ENCODE measurements at regions not wholly inside any gene's neighbourhood (a gene's known extent, or its start where the extent isn't known, plus 50 kb on each side); places are given as distances from the start of the nearest gene placed in this dataset.
"Not testable (repeated sequence)": the region's sequence is repeated elsewhere in the genome, so short reads cannot be mapped to it uniquely, and the experiment has no call there.

DNA sequence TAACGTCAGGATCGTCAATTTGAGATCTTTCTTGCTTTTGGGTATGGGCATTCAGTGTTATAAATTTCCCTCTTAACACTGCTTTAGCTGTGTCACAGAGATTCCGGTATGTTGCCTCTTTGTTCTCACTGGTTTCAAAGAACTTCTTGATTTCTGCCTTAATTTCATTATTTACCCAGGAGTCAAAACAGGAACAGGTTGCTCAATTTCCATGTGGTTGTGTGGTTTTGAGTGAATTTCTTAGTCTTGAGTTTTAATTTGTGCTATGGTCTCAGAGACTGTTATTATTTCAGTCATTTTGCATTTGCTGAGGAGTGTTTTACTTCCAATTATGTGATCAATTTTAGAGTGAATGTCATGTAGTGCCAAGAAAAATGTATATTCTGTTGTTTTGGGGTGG, 153.1 kb downstream of the PCDH17 start:
- no peak for DNase-seq

DNA sequence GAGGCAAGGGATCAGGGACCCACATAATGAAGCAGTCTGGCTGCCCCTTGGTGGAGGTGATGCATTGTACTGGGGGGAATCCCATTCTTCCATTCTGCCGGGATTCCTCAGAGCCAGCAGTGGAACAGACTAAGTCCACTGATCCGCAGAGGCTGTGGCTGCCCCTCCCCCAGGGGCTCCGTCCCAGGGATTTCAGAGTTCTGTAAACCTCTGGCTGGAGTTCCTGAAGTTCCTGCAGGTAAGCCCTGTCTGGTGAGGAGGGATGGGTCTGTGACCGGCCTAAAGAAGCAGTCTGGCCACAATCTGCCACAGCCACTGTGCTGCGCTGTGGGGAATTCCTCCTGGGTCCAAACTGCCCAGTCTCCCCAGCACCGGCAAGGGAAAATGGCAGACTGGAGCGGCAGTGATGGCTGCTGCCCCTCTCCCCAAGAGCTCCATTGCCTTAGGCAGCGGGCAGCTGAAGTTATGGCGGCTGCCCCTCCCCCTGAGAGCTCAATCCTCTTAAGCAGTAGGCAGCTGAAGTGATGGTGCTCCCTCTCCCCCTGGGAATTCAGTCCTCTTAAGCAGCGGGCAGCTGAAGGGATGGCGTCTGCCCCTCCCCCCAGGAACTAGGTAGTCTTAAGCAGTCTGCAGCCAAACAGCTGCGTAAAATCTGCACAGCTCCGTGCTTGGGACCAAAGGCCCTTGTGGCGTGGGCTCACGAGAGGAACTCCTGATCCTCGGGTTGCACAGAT, 155.7 kb downstream of the PCDH17 start:
- no peak for DNase-seq

DNA sequence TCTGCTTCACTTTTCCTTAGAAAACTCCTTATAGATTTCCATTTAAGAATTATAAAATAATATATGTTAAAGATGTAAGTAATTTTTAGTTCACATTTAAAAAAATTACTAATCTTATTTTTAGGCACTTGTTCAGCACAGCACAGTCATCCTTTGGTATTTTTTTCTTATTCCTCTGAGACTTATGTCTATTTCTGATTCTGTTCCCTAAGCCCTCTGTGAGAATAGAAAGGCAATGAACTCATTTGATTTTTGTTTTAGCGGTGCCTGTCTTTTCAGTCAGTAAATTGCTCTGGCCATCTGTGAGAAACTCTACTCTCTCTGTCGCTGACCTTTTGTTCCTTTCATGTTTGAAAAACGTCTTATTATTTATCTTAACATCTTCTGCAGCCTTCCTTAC, 168.1 kb downstream of the PCDH17 start:
- no peak for DNase-seq

DNA sequence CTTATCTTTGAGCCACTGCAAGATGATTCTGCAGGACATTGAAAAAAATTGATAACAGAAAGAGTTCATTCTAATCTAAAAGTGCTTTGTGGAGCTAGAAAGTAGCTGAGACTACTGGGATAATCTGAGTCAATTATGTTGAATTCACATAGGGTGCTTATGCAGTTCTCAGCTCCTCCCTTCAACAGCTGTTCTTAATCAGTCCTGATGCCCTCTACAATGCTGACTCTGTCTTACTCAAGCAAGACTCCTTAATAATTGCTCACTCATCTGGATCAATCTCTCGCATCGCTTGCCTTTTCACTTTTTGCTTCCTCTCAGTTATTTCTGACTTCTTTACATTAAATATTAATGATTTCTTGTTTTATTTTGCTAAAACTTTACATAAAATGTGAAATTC, 182.1 kb downstream of the PCDH17 start:
- no peak for DNase-seq

DNA sequence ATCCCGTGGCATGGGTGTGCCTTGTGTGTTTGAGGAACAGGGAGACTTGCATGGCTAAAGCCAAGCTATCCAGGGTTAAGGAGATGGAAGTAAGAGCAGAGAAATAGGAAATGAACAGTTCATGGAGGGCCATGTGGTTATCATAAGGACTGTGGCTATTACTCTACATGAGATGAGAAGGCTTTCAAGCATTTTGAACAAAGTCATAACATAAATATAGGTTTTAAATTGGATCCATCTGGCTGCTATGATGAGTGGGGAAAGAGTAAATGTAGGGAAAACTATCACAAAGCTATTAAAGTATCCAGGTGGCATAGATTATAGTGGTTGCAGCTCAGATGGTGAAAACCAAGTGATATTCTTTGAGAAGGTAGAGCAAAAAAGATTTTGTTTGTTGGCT, 184.1 kb downstream of the PCDH17 start:
- no peak for DNase-seq

DNA sequence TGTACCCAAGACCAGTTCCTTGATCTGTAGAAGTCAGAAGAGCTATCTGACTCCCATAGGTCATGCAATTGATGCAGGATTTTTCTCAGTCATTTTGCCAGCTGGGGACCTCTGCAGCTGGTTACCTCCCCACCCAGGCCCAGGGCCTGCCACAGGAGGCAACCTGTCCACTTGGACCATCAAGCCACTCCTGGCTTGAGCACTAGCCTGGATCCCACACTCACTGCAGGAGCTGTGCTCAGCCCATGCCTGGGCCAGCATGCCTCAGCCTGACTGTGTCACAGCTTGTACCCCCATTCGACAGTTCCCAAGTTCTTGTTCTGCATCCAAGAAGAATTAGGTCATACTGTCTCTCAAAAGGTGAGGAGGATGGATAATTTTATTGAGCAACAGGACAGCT, 189.4 kb downstream of the PCDH17 start:
- DNase-seq = no peak

DNA sequence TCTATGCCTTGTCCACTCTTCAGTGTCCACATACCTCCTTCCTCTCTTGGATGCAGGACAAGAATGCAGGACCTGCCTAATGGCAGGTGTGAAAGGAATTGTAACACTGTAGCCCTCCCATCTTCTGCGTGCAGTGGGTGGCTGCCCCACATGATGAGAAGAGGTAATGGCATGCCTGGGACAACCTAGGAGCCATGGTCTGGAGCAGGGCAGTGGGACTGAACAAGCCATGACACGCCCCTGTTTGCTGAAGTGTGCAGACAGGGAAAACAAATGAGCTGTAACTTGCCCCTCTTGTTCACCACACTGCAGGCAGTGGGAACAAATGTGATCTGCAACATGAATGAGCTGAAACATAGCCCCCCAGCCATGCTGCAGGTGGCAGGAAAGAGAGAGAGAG, 192.2 kb downstream of the PCDH17 start:
- no peak for DNase-seq

DNA sequence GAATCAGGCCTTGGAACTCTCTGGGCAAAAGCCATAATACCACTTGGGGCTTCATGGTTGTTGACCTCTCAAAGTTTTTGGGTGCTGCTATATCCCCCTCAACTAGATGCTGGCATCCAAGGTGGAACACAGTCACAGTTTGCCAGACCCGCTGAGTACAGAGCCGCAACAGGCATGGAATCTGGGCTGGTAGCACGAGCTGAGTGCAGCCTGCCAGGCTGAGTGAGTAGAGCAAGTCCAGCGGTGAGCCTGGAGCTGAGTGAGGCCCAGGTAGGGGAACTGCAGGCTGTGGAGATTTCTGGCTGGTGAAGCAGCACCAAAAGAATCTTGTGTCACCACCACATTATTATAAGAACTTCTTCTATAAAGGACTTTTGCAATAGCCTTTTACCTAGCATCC, 192.6 kb downstream of the PCDH17 start:
- DNase-seq = no peak

DNA sequence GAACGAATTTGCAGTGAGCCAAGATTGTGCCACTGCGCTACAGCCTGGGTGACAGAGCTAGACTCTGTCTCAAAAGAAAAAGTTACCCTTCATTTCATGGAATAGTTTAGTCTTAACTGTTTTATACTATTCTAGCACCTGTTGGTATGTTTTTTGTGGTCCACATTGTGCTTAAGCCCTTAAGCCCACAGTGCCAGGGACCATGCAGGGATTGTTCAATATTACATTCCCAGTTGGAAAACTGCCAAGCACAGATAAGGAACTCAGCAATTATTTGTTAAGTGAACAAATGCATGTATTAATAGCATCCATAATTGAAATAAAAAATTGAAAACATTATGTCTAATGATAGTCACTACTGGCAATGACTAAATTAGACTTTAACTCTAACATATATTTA, 193.5 kb downstream of the PCDH17 start:
- no peak for DNase-seq

DNA sequence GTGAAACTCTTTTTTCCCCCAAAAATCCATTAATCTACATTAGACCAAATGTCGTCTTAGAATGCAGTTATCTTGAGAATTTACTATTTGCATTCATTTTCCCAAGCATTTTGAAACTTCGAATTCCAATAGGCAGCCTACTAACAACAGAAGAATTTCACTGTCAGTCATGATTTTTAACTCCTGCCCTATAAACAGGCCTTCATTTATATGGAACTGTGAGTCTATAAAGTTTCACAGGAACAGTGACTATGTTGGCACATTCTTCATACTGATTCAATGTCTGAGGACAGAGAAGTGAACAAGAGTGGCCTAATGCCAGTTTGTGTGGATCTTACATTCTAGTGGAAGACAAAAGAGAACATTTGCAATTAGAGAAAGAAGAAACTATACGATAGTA, 198.0 kb downstream of the PCDH17 start:
- DNase-seq = no peak

DNA sequence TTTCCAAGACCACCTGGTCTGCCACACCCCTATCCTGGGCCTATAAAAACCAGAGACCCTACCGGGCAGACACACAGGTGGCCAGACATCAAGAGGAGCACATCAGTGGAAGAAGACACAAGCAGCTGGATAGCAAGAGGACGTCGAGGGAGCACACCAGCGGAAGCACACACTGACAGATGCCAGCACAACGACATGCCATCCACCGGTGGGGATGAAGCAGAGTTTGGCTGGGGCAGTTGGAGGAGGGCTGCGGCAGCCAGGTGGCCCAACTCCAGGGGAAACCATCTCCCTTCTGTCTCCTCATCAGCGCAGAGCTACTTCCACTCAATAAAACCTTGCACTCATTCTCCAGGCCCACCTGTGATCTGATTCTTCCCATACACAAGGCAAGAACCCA, 200.6 kb downstream of the PCDH17 start:
- no peak for DNase-seq

DNA sequence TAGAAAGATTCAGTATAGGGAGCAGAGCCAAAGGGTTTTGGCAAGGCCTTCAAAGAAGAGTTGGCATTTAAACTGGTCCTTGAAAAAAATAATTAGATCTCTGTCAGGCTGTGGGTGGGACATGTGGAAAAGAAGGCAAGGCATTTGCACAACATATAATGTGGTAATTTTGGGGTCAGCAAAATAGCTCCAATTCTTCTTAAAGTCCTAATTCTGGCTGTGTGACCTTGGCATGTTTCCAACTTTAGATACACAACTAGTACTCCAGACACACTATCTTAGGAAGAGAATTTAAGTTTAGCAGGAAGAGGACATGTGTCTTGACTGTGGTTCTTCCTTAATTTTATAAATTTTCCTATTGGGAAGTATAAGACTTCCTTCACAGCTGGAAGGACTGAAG, 206.3 kb downstream of the PCDH17 start:
- no peak for DNase-seq

DNA sequence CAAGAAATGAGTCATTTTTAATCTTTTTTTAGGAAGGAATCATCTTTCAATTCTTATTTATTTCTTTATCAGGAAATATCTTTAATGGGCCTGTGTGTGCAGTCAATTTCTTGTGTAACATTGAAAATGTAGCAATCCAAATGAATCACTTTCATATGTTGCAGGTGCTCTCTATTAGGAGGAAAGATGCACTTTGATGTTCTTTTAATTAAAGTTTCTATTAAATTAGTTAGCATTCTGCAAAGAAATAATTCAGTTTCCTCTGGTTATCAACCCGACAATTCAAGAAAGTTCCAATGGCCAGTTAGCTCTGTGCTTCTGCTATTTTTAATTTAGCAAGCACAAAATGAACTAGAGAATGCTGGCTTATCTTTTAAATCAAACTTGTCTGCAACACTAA, 212.0 kb downstream of the PCDH17 start:
- DNase-seq = no peak

DNA sequence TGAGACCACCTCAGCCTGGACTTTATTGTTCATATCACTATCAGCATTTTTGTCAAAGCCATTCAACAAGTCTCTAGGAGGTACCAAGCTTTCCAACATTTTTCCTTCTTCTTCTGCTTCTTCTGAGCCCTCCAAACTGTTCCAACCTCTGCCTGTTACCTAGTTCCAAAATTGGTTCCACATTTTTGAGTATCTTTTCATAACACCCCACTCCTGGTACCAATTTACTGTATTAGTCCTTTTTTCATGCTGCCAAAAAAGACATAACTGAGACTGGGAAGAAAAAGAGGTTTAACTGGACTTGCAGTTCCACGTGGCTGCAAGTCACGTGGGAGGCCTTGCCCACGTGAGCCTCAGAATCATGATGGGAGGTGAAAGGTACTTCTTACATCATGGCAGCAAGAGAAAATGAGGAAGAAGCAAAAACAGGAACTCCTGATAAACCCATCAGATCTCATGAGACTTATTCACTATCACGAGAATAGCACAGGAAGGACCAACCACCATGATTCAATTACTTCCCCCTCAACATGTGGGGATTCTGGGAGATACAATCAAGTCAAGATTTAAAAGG, 215.1 kb downstream of the PCDH17 start:
- DNase-seq = no peak

DNA sequence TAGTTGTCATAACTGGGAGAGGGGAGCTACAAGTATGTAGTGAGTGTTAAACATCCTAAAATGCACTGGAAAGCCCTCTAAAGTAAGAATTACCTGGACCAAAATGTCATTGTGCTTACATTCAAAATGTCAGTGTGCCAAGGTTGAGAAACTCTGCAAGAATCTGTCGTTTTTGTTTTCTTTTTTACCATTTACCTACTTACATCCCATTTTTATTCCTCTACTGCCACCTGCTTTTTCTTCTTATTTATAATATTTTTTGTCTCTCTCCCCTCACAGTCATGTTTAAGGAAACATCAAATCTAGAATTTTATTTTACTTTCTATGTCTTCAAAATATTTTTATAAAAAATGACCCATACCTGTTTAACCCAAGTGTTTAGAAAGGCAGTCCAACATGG, 226.4 kb downstream of the PCDH17 start:
- DNase-seq = no peak

DNA sequence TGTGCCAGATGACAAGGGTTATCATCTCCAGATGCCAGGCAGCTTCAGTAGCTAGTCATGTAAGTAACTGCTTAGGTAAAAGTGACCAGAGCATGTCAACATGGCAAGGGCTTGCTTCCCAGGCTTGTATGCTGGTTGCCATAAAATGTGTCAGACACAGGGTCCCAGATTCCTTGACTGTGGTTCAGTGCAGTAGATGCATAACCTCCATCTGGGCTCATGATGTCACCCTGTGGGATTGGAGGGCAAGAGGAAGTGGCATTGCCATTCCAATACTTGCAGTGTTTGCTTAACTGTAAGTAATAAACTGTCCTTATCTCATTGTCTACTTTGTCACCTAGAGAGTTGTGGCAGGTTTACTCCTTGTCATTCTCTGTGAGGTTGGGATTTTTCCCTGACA, 226.8 kb downstream of the PCDH17 start:
- no peak for DNase-seq

DNA sequence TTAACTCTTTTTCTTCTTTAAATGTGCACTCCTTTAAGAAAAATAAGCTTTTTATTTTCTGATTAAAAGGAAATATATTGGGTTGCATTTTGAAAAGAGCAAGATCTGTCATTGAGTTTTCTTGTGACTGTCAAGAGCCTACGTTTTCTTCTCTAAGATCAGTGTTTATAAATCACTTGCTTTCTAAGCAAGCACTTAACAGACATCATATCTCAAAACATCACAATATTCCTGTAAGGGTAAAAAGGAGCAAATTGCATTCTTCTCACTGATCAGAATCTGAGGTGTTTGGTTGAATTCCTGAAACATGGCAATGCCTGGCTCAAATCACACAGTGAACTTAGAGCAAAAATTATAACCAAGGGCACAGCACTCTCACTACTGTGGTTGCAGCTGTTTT, 231.3 kb downstream of the PCDH17 start:
- no peak for DNase-seq

DNA sequence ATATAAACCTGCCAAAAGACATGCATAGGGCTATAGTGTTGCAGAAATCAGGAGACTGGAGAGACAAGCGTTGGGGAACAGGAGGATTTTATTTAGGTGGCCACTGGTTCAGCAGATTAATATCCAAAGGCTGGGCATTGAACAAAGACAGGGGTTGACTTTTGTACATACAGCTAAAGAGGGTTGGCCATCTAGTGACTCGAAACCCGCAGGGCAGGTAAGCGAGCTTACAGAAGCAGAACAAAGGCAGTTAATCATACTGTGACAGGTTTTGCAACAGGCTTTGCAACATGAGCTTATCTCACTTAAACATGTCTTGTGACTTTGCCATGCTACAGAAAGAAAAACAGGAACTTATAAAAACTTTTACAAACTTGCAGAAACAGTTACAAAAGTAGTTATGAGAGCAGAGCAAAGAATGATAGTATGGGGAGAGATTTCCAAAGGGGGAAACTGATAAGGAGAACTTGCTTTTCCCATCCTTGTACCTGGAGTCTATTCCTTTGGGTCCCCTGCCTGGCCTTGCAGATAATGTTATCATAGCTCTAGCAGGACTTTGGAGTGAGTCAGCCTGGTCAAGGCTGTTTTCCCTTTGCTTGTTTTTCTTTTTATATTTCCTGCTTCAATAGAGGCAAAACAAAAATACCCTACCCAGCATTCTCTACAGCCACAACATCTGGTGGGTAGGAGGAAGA, 234.2 kb downstream of the PCDH17 start:
- no peak for DNase-seq

DNA sequence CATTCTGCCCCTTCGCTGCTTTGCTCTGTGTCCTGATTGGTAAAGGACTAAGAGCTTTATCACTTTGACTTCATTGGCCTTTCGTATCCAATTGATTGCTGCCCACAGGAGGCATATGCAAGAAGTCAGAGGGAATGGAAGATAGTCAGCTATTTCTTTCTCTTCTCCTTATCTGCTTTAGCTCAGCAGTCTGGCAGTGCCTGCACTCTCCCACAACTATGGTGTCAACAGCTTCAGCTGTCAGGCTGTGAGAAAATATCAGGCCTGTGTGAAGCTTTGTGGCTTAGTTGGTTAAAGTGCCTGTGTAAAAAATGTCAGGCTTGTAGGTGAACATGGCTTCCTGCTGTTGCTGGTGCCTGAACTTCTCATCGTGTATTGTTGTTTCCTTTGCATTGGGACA, 243.0 kb downstream of the PCDH17 start:
- no peak for DNase-seq

DNA sequence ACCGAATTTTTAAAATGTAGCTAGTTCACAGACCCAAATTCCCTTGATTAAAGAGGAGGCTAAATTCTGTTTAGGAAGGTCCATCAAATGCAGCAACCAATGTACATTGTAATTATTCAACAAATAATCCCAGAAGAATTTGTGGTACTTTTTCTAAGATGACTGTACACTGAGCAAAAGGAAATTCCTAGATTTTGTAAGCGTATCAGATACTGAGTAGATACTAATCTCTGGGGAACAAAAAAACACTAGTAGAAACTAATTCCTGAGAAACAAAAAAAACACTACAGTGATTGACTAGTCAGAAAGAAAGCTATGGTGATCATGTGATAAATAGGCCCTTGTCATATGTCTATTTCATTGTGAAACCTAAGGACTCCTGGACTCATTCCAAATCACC, 246.1 kb downstream of the PCDH17 start:
- DNase-seq = peak; percentile 2

DNA sequence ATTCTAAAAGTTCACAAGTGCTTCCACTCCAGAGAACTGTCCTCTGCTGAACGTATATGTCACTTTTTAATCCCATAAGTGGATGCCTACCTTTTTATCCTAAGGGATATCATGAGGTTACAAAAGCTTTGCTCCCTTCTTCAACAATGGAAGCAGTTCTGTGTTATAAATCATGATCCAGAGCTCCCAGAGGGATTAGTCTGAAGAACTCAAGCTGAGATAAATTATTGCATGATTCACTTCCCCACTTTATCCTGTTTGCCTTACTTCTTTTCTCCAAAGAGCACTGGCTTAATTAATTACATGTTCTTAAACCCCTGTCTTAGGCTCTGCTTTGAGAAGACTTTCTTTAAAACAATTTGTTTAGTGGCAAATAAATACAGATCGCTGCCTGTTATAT, 246.7 kb downstream of the PCDH17 start:
- no peak for DNase-seq

DNA sequence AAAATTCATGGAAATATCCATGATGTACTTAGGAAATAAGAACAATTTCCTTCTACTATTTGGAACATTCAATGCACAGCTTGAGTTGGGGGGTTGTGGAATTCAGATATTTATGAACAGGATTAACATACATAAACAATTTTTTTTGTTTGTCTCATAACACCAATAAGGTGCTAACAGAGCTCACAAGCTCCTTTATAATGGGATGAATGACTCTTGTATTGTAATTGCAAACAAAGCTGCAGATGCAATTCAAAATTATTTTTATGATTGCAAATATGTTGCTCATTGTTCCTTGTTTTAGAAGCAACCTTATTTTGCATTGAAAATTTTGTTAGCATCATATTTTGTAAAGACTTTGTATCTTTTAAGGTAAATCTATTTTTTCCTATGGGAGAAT, 265.7 kb downstream of the PCDH17 start:
- DNase-seq = no peak

DNA sequence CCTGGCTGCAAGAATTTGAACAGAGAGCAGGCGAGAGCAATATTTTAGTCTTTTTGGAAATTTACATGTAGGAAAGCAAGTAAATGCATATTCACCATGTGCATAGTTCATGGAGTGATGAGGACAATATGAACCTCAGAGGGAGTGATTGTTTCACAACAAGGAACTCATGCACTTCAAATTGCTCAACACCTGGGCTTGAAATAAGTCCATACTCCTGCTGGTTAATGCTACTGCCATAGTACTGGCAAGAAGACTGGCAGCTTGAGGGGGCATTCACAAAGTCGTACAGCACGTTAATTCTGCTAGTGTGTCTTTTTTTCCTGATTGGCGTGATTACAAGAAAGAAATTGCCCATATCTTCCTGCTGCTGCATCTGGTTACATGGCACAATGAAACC, 267.6 kb downstream of the PCDH17 start:
- no peak for DNase-seq

DNA sequence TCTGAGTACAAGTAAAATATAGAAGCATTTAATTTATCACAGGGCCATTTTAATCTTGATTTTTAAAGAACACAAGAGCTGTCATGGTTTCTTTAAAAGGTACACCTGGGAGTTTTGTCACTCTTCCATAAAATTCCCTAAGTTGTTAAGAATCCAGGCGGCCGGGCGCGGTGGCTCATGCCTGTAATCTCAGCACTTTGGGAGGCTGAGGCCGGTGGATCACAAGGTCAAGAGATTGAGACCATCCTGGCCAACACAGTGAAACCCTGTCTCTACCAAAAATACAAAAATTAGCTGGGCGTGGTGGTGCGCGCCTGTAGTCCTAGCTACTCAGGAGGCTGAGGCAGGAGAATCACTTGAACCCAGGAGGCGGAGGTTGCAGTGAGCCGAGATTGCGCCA, 278.3 kb downstream of the PCDH17 start:
- not testable (repeated sequence) for DNase-seq
